ENCODE measurements at regions not wholly inside any gene's neighbourhood (a gene's known extent, or its start where the extent isn't known, plus 50 kb on each side); places are given as distances from the start of the nearest gene placed in this dataset.

- no peak for FAIRE-seq
- DNase-seq (ENCODE audit: insufficient read length, low spot score) = no peak
Observed at GRCh38 chr10:44043646-44044375, 341.1 kb downstream of the CXCL12 start.

DNA sequence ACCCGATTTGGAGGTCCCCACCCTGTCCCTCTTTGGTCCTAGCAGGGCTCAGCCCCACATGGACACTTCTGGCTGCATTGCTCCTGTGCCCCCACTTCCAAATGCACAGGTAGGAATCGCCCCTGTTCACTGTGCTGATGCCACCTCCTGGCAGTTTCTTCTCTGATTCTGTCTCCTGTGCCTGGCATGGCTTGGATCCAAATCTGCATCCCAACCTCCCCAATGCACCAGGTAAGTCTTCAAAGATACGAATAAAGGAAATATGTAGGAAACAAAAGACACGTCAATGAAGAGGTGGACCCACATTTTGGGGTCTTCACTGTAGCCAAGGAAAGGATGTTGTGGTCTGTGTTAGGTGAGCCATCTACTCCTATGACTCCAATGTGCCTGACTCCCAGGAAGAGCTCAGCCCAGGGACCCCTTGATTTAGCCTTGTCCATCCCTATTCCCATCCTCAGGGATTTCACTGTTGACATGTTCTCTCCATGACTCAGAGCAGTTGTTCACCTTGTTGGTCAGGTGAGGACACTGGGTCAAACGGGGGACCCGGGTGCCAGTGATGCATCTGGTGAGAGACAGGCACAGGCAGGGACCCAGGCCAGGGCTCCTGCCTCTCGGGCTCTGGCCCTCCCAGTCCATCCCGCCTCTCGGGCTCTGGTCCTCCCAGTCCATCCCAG lies 341.8 kb downstream of the CXCL12 start:
- FAIRE-seq = no peak
- DNase-seq (ENCODE audit: insufficient read length, low spot score) = no peak

DNA sequence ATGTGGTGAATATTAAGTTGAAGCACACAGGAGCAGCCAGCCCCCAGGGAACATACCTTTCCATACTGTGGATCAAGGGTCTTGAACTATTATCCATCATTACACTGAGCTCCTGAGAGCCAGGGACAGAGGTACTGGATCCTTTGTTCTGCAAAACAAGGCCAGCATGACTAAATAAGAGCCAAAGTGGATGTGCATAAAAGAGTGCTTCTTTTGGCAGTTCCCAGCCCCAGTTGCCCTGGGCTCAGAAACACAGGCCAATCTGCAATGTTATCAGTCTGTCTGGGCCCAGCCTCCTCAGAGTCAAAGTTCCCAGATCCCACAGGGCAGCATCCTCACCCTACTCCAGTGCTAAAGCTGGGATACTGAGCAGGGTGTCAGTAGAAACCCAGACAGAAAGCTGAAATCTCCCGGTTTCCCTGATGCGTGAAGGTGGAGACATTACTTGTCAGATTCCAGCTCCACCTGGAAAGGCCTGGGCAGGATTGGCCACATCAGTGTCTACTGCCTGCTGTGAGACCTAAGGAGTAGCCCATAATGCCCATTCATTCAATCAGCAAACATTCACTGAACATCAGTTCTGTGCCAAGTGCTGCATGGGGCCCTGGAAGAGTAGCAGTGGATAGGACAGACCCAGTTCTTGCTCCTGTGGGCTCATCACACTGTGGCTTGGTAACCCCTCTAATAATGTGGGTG lies 342.7 kb downstream of the CXCL12 start:
- no peak for FAIRE-seq

DNA sequence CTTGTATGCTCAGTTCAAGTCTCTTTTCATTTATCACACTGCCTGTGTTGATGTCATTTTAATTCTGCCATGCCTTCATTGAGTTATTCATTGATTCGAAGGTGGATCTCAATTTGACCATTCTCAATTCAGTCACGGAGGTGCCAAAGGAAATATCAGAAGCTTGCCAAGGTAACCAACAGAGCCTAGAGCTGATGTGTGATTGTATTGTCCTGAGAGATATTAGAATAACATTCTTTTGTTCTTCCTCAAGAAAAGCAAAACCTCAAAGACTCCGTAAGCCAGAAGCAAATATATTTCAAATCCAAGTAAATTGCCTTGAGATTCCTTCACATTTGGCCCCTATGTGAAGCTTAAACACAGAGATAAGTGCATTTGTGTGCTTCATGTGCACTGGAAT lies 345.3 kb downstream of the CXCL12 start:
- DNase-seq (ENCODE audit: insufficient read length, low spot score) = no peak
- FAIRE-seq = no peak

More for the DNA sequence above, 342.7 kb downstream of the CXCL12 start:
- no peak for DNase-seq (ENCODE audit: insufficient read length, low spot score)

DNA sequence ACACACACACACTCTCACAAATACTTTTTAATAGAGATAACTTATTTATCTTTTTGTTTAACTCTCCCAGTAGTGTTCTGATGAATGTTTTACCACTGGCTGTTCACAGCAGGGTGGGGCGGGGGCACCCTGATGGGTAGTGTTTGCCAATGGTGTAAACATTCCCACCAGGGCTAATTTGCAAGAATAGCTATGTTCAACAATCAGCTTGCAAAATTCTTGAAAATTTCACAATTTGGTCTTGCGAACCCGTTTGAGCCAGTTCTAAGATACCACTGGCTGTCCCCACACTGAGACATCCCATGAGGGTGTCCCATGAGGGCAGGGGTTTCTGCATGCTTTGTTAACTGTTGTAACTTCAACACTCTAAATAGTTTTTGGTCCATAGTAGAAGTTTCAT lies 348.5 kb downstream of the CXCL12 start:
- FAIRE-seq = no peak

DNA sequence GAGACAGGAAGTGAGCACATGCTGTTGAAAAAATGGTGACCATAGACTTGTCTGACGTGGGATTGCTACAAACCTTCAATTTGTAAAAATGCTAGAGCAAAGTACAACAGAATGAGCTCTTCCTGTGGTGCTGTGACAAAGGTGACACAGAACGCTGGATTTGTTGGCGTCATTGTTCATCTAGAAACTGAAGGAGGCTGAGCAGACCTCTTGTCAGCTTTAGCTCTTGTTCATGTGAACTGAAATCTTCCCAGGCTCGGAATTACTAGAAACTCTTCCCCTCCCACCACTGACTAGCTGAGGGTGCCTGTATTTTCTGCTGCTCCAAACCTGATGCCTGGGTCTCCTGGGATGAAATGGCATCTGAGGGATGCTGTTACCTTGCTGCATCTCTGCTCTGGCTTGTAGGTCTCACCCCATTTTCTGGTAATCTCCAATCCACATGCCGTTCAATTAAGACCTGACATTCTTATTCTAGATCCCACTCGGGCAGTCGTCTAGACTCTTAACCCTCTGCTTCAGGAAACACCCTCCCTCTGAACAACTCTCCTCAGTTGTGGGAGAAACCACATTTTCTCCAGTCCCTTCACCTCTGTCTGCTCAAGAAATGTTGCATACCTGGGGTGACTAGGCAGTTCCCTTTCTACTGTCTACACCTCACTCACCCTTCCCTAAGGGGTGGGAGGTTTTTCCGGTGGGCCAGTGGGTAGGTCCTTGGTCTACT lies 349.3 kb downstream of the CXCL12 start:
- FAIRE-seq (no peak), DNase-seq (ENCODE audit: insufficient read length, low spot score) (no peak)

More for the DNA sequence above, 348.5 kb downstream of the CXCL12 start:
- DNase-seq (ENCODE audit: insufficient read length, low spot score) = no peak

GRCh38 chr10:44034946-44035345 lies 350.0 kb downstream of the CXCL12 start:
- DNase-seq (ENCODE audit: insufficient read length, low spot score) = no peak
- no peak for FAIRE-seq

- no peak for DNase-seq (ENCODE audit: insufficient read length, low spot score)
- no peak for FAIRE-seq
Observed at GRCh38 chr10:44033008-44033407, 351.9 kb downstream of the CXCL12 start.

GRCh38 chr10:44032216-44032615 lies 352.7 kb downstream of the CXCL12 start:
- no peak for FAIRE-seq

DNA sequence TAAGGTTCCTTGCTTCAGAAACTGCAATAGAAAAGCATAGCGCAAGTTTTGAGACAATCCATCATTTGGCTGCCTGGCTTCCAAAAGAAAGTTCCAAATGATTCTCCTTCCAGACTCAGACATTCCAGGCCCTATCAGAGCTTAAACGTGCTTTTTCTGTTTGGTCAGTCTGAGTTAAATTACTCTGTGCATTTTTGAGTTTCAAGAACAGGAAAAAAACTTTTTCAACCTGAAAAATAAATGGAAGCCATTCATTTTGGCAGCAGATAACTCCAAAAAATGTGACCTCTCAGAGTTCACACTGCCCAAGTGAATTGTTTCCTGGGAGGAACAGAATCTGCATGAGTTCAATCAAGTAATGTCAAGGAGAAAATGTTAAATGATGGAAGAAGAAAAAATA lies 354.2 kb downstream of the CXCL12 start:
- no peak for DNase-seq (ENCODE audit: insufficient read length, low spot score)
- FAIRE-seq = no peak

More at GRCh38 chr10:44032216-44032615, 352.7 kb downstream of the CXCL12 start:
- DNase-seq (ENCODE audit: insufficient read length, low spot score) = no peak

- DNase-seq (ENCODE audit: insufficient read length, low spot score) (no peak), FAIRE-seq (no peak)
Observed at GRCh38 chr10:44030132-44030531, 354.8 kb downstream of the CXCL12 start.

DNA sequence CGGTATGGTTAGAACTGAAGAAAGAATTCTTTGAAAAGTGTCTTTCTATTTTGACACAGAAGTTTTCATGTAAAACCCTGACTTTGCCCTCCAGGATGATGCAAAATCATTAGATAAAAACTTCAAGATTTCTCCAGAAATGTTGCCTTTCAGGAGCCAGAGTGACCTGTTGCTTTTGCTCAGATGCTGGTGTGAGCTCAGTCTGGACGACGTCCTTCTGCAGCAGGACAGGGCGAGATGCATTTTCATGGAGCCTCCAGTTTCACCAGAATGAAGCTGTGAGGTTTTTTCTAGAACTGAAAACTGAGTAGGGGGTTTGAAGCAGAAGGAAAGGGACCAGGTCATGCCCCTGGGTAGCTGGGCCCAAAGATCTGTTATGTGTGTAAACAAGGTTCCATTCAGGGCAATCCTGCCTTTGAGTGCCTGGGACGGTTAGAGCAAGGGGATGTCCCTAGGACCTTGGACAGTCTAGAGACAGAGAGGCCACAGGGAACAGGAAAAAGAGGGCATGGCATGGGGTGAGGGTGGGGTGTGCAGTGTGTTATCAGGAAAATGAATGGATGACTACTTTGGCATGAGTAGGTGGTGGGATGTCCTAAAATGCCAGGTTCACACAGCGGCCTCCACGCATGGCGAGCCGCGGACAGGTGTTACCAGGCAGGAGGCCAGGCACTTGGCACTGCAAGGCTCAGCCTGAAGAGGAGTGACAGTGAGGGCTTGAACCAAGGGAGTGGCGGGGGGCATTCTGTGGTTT lies 356.3 kb downstream of the CXCL12 start:
- DNase-seq (ENCODE audit: insufficient read length, low spot score) (no peak), FAIRE-seq (no peak)

- FAIRE-seq (no peak), DNase-seq (ENCODE audit: insufficient read length, low spot score) (no peak)
Observed at GRCh38 chr10:44024356-44025116, 360.4 kb downstream of the CXCL12 start.

DNA sequence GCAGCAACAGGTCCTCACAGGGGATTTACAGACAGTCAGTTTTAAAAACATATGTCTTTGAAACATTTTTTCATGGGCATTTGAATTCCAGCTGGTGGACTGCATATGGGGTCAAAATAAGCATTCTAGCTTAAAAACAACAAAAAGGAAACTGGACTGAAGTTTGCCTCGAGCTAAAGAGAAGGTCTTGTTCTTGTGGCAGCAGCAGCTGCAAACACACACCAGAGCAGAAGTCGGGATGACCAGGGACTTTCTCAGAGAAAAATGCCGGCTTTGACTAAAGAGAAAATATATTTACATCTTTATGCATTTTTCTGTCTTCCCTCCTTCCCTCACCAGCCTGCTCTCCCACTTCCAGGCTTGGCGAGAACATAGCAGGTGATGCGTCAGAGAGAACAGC lies 361.4 kb downstream of the CXCL12 start:
- no peak for FAIRE-seq
- DNase-seq (ENCODE audit: insufficient read length, low spot score) = no peak

GRCh38 chr10:44022203-44022602 lies 362.7 kb downstream of the CXCL12 start:
- no peak for FAIRE-seq
- DNase-seq (ENCODE audit: insufficient read length, low spot score) = no peak

- FAIRE-seq = no peak
Observed at GRCh38 chr10:44020322-44021111, 364.4 kb downstream of the CXCL12 start.

GRCh38 chr10:44017483-44018145 lies 367.3 kb downstream of the CXCL12 start:
- no peak for FAIRE-seq
- no peak for DNase-seq (ENCODE audit: insufficient read length, low spot score)

More at GRCh38 chr10:44020322-44021111, 364.4 kb downstream of the CXCL12 start:
- DNase-seq (ENCODE audit: insufficient read length, low spot score) = no peak
